Neural cell (in vitro differentiated cells): ENCODE measurements at regions not wholly inside any gene's neighbourhood (a gene's known extent, or its start where the extent isn't known, plus 50 kb on each side); places are given as distances from the start of the nearest gene placed in this dataset.

Experiments
- H2AFZ ChIP-seq: fragments of 200-600, 300-800 bp; sonication (generic), shearing (Covaris generic); 2 replicates; pipeline ENCODE4 v1.6.0; 2014; ENCODE audit warnings: low read depth, mild to moderate bottlenecking, antibody characterized with exemption, low read length, moderate library complexity
- H3F3A ChIP-seq: fragments of 200-600 bp; shearing (Covaris generic); 2 replicates; pipeline ENCODE4 v1.6.1; 2016; ENCODE audit warnings: mild to moderate bottlenecking, moderate library complexity, mixed read lengths, antibody characterized with exemption, low read length; ENCODE audit not compliant: insufficient read depth, poor library complexity, severe bottlenecking
- H3K27ac ChIP-seq: fragments of 200-600, 300-800 bp; sonication (generic), shearing (Covaris generic); 2 replicates; pipeline ENCODE4 v1.5.1; 2014; ENCODE audit warnings: mild to moderate bottlenecking, low read length, moderate library complexity
- H3K27me3 ChIP-seq: fragments of 300-800, 200-600 bp; sonication (generic), shearing (Covaris generic); 2 replicates; pipeline ENCODE4 v1.6.0; 2014; ENCODE audit warnings: mild to moderate bottlenecking, low read depth, low read length, moderate library complexity; ENCODE audit not compliant: insufficient read depth
- H3K36me3 ChIP-seq: fragments of 300-800, 200-600 bp; sonication (generic), shearing (Covaris generic); 2 replicates; pipeline ENCODE4 v1.5.1; 2014; ENCODE audit warnings: mild to moderate bottlenecking, antibody characterized with exemption, low read length, moderate library complexity; ENCODE audit not compliant: insufficient read depth
- H3K4me2 ChIP-seq: fragments of 300-800, 200-600 bp; sonication (generic), shearing (Covaris generic); 2 replicates; pipeline ENCODE4 v1.6.0; 2014; ENCODE audit warnings: mild to moderate bottlenecking, low read length
- H3K4me3 ChIP-seq: fragments of 300-800, 200-600 bp; sonication (generic), shearing (Covaris generic); 2 replicates; pipeline ENCODE4 v1.5.1; 2014; ENCODE audit warnings: mild to moderate bottlenecking, low read length, moderate library complexity
- H3K79me2 ChIP-seq: fragments of 200-600 bp; shearing (Covaris generic); replicated peaks from 2 replicates; pipeline ENCODE4 v1.6.0; 2014; ENCODE audit warnings: mild to moderate bottlenecking, low read length, moderate library complexity; ENCODE audit not compliant: insufficient read depth
- H3K9ac ChIP-seq: fragments of 300-800, 200-600 bp; sonication (generic), shearing (Covaris generic); 2 replicates; pipeline ENCODE4 v1.6.1; 2016; ENCODE audit warnings: mild to moderate bottlenecking, low read length, mixed read lengths
- H3K9me2 ChIP-seq: fragments of 200-600 bp; shearing (Covaris generic); 2 replicates; pipeline ENCODE4 v1.6.1; 2016; ENCODE audit warnings: mild to moderate bottlenecking, low read length, mixed read lengths; ENCODE audit not compliant: insufficient read depth
- H3K9me3 ChIP-seq: fragments of 200-600, 300-800 bp; sonication (generic), shearing (Covaris generic); 2 replicates; pipeline ENCODE4 v1.6.1; 2016; ENCODE audit warnings: mild to moderate bottlenecking, mixed run types, low read length, moderate library complexity, mixed read lengths
- H4K20me1 ChIP-seq: fragments of 200-600 bp; shearing (Covaris generic); 2 replicates; pipeline ENCODE4 v1.6.1; 2016; ENCODE audit warnings: mild to moderate bottlenecking, mixed run types; ENCODE audit not compliant: insufficient read depth
- EP300 ChIP-seq: fragments of 450-650 bp; conservative IDR thresholded peaks from 2 replicates; pipeline ENCODE4 v1.6.1; 2014; ENCODE audit warnings: antibody characterized with exemption, mild to moderate bottlenecking, moderate library complexity; ENCODE audit not compliant: poor library complexity, severe bottlenecking
- EZH2 ChIP-seq: fragments of 200-600, 300-800 bp; shearing (Covaris generic), sonication (generic); IDR thresholded peaks from 2 replicates; pipeline ENCODE4 v1.6.1; 2014; ENCODE audit warnings: antibody characterized with exemption, low read length, borderline replicate concordance, mild to moderate bottlenecking; ENCODE audit not compliant: insufficient read depth, poor library complexity, severe bottlenecking
- MXI1 ChIP-seq: fragments of 450-650 bp; conservative IDR thresholded peaks from 2 replicates; pipeline ENCODE4 v1.6.1; 2014; ENCODE audit warnings: antibody characterized with exemption, mild to moderate bottlenecking; ENCODE audit not compliant: poor library complexity, severe bottlenecking
- POLR2AphosphoS5 ChIP-seq: IDR thresholded peaks from 2 replicates; pipeline ENCODE4 v1.6.1; 2012
- RAD21 ChIP-seq: fragments of 450-650 bp; conservative IDR thresholded peaks from 2 replicates; pipeline ENCODE4 v1.6.1; 2014; ENCODE audit warnings: antibody characterized with exemption, mild to moderate bottlenecking, moderate library complexity
- SMC3 ChIP-seq: fragments of 450-650 bp; conservative IDR thresholded peaks from 2 replicates; pipeline ENCODE4 v1.6.1; 2014; ENCODE audit warnings: antibody characterized with exemption, mild to moderate bottlenecking, moderate library complexity; ENCODE audit not compliant: poor library complexity
- TAF1 ChIP-seq: IDR thresholded peaks from 2 replicates; pipeline ENCODE4 v1.6.1; 2012; ENCODE audit warnings: low read depth
- TF ChIP-seq, protein P1 (sequence below): fragments of 450-650 bp; IDR thresholded peaks from 2 replicates; pipeline ENCODE4 v1.5.1; 2014; ENCODE audit warnings: antibody characterized with exemption, mild to moderate bottlenecking, moderate library complexity; ENCODE audit not compliant: poor library complexity, severe bottlenecking
- TF ChIP-seq, protein P2 (sequence below): IDR thresholded peaks from 2 replicates; pipeline ENCODE4 v1.6.1; 2012; ENCODE audit warnings: borderline replicate concordance

DNA sequence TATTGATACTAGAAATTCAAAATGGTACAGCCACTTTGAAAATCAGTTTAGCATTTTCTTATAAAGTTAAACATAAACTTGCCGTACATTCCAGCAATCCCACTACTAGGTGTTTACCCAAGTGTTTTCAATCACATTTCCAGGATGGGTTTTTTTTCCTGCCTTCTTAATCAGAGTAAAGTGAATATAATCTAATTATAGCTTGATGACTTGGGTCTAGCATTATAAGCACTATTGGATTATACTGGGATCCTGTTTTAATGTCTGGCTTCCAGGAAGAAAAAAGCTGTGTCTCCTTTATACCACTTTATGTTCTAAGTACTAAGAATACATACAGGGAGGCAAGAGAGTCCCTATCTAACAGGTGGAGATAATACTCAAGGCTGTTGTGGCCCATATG is 103.3 kb upstream of the KLHL13 start:
- Histone ChIP-seq H3K4me2 (no peak overlapping the region), H3K36me3 (no peaks in the 10 kb centered on the region), H3F3A (no peaks in the 10 kb centered on the region), H3K9me3 (no peaks in the 10 kb centered on the region), H4K20me1 (no peaks in the 10 kb centered on the region), H3K9me2 (no peaks in the 10 kb centered on the region), H2AFZ (no peak overlapping the region), H3K27me3 (no peaks in the 10 kb centered on the region), H3K79me2 (no peaks in the 10 kb centered on the region), H3K27ac (no peak overlapping the region), H3K4me3 (no peak overlapping the region), H3K9ac (no peak overlapping the region)
- TF ChIP-seq, protein P1, sequence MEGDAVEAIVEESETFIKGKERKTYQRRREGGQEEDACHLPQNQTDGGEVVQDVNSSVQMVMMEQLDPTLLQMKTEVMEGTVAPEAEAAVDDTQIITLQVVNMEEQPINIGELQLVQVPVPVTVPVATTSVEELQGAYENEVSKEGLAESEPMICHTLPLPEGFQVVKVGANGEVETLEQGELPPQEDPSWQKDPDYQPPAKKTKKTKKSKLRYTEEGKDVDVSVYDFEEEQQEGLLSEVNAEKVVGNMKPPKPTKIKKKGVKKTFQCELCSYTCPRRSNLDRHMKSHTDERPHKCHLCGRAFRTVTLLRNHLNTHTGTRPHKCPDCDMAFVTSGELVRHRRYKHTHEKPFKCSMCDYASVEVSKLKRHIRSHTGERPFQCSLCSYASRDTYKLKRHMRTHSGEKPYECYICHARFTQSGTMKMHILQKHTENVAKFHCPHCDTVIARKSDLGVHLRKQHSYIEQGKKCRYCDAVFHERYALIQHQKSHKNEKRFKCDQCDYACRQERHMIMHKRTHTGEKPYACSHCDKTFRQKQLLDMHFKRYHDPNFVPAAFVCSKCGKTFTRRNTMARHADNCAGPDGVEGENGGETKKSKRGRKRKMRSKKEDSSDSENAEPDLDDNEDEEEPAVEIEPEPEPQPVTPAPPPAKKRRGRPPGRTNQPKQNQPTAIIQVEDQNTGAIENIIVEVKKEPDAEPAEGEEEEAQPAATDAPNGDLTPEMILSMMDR: no peak
- TF ChIP-seq, protein P2, sequence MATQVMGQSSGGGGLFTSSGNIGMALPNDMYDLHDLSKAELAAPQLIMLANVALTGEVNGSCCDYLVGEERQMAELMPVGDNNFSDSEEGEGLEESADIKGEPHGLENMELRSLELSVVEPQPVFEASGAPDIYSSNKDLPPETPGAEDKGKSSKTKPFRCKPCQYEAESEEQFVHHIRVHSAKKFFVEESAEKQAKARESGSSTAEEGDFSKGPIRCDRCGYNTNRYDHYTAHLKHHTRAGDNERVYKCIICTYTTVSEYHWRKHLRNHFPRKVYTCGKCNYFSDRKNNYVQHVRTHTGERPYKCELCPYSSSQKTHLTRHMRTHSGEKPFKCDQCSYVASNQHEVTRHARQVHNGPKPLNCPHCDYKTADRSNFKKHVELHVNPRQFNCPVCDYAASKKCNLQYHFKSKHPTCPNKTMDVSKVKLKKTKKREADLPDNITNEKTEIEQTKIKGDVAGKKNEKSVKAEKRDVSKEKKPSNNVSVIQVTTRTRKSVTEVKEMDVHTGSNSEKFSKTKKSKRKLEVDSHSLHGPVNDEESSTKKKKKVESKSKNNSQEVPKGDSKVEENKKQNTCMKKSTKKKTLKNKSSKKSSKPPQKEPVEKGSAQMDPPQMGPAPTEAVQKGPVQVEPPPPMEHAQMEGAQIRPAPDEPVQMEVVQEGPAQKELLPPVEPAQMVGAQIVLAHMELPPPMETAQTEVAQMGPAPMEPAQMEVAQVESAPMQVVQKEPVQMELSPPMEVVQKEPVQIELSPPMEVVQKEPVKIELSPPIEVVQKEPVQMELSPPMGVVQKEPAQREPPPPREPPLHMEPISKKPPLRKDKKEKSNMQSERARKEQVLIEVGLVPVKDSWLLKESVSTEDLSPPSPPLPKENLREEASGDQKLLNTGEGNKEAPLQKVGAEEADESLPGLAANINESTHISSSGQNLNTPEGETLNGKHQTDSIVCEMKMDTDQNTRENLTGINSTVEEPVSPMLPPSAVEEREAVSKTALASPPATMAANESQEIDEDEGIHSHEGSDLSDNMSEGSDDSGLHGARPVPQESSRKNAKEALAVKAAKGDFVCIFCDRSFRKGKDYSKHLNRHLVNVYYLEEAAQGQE: no peak
- no peak for TF ChIP-seq POLR2AphosphoS5
- TF ChIP-seq EZH2: no peak
- no peak for TF ChIP-seq TAF1
- TF ChIP-seq SMC3: no peak
- no peak for TF ChIP-seq RAD21
- TF ChIP-seq MXI1: no peak
- TF ChIP-seq EP300: no peak

DNA sequence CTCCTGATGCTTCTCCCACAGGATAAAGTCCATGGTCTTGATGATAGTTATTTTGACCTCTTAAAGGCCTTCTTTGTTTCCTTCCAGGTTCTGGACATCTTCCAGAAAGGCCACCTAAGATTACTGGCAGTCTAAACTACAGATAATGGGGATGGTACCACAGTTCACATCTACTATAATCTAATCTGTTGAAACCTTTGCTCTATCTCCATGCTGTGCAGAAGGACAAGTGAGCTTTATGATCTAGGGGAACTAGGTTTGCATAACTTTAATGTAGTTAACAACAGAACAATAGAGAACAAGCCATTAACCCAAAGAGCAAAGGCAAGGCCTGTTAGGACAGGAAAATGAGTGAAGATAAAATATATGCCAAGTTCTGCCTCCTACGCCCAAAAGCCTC is 103.9 kb upstream of the KLHL13 start:
- Histone ChIP-seq H3K9me2 (no peaks in the 10 kb centered on the region), H3K4me2 (no peak overlapping the region), H3K9me3 (no peaks in the 10 kb centered on the region), H3K4me3 (no peak overlapping the region), H3K27ac (no peak overlapping the region), H4K20me1 (no peaks in the 10 kb centered on the region), H3K27me3 (no peaks in the 10 kb centered on the region), H2AFZ (no peak overlapping the region), H3K79me2 (no peaks in the 10 kb centered on the region), H3K9ac (no peak overlapping the region), H3F3A (no peaks in the 10 kb centered on the region), H3K36me3 (no peaks in the 10 kb centered on the region)
- TF ChIP-seq EZH2 (no peak), SMC3 (no peak), TAF1 (no peak), MXI1 (no peak), POLR2AphosphoS5 (no peak), EP300 (no peak), RAD21 (no peak)
- TF ChIP-seq, protein P1: no peak
- TF ChIP-seq, protein P2: no peak
